Glutamatergic neuron (in vitro differentiated cells): ENCODE measurements at regions not wholly inside any gene's neighbourhood (a gene's known extent, or its start where the extent isn't known, plus 50 kb on each side); places are given as distances from the start of the nearest gene placed in this dataset.

Experiments used
- DNase-seq: peaks from one replicate; pipeline ENCODE4 v3.0.0; 2022
- H3K27ac Mint-ChIP-seq: one replicate; pipeline ENCODE4 v1.8.0; 2020; ENCODE audit warnings: mild to moderate bottlenecking, mixed read lengths, inconsistent platforms; ENCODE audit not compliant: unreplicated experiment
- H3K27me3 Mint-ChIP-seq: one replicate; pipeline ENCODE4 v1.8.0; 2020; ENCODE audit warnings: mild to moderate bottlenecking, moderate library complexity, mixed read lengths, inconsistent platforms; ENCODE audit not compliant: unreplicated experiment
- H3K36me3 Mint-ChIP-seq: one replicate; pipeline ENCODE4 v1.8.0; 2020; ENCODE audit warnings: mild to moderate bottlenecking, mixed read lengths, inconsistent platforms; ENCODE audit not compliant: unreplicated experiment
- H3K4me1 Mint-ChIP-seq: one replicate; pipeline ENCODE4 v1.8.0; 2020; ENCODE audit warnings: mild to moderate bottlenecking, low read depth, mixed read lengths, inconsistent platforms; ENCODE audit not compliant: unreplicated experiment
- H3K4me3 Mint-ChIP-seq: one replicate; pipeline ENCODE4 v1.8.0; 2020; ENCODE audit warnings: mild to moderate bottlenecking, mixed read lengths, inconsistent platforms; ENCODE audit not compliant: unreplicated experiment
- H3K9me3 Mint-ChIP-seq: one replicate; pipeline ENCODE4 v1.8.0; 2020; ENCODE audit warnings: mild to moderate bottlenecking, moderate library complexity, mixed read lengths, inconsistent platforms; ENCODE audit not compliant: unreplicated experiment
- CTCF ChIP-seq: fragments of 200-600 bp; sonication (generic); IDR thresholded peaks from one replicate; pipeline ENCODE4 v1.5.0; 2021; ENCODE audit not compliant: partially characterized antibody, unreplicated experiment

GRCh38 chr7:108627476-108628051 lies 57.9 kb downstream of the DNAJB9 start:
- H3K4me1 Mint-ChIP-seq, result peaks cover 6% of the 10 kb centered on the region
- peaks cover 16% of the 10 kb centered on the region for H3K36me3 Mint-ChIP-seq
- no peak overlapping the region for H3K27ac Mint-ChIP-seq
- TF ChIP-seq CTCF, result no peak
- DNase-seq, result no peak
- H3K27me3 Mint-ChIP-seq, result no peaks in the 10 kb centered on the region
- no peak overlapping the region for H3K4me3 Mint-ChIP-seq
- H3K9me3 Mint-ChIP-seq, result no peaks in the 10 kb centered on the region

GRCh38 chr7:108628678-108629077 lies 59.0 kb downstream of the DNAJB9 start:
- Mint-ChIP-seq H3K9me3 (no peaks in the 10 kb centered on the region), H3K4me3 (no peak overlapping the region), H3K36me3 (peaks cover 16% of the 10 kb centered on the region), H3K4me1 (peaks cover 6% of the 10 kb centered on the region), H3K27me3 (no peaks in the 10 kb centered on the region), H3K27ac (no peak overlapping the region)
- no peak for TF ChIP-seq CTCF
- DNase-seq, result no peak

- peaks cover 16% of the 10 kb centered on the region for H3K36me3 Mint-ChIP-seq
Observed at GRCh38 chr7:108629651-108630400, 60.2 kb downstream of the DNAJB9 start.

GRCh38 chr7:108634036-108634435 lies 64.4 kb downstream of the DNAJB9 start:
- no peak for DNase-seq
- Mint-ChIP-seq H3K36me3 (no peaks in the 10 kb centered on the region), H3K27me3 (no peaks in the 10 kb centered on the region), H3K4me1 (peaks cover 2% of the 10 kb centered on the region), H3K27ac (no peak overlapping the region), H3K9me3 (no peaks in the 10 kb centered on the region), H3K4me3 (no peak overlapping the region)
- TF ChIP-seq CTCF, result no peak

More at GRCh38 chr7:108629651-108630400, 60.2 kb downstream of the DNAJB9 start:
- Mint-ChIP-seq H3K27me3 (no peaks in the 10 kb centered on the region), H3K4me1 (peaks cover 2% of the 10 kb centered on the region), H3K4me3 (no peak overlapping the region), H3K9me3 (no peaks in the 10 kb centered on the region), H3K27ac (no peak overlapping the region)
- no peak for DNase-seq
- no peak for TF ChIP-seq CTCF

GRCh38 chr7:108634535-108634934 lies 64.9 kb downstream of the DNAJB9 start:
- peaks cover 2% of the 10 kb centered on the region for H3K4me1 Mint-ChIP-seq
- no peaks in the 10 kb centered on the region for H3K9me3 Mint-ChIP-seq
- no peak overlapping the region for H3K4me3 Mint-ChIP-seq
- TF ChIP-seq CTCF, result no peak
- H3K27ac Mint-ChIP-seq, result no peak overlapping the region
- no peaks in the 10 kb centered on the region for H3K27me3 Mint-ChIP-seq
- H3K36me3 Mint-ChIP-seq, result no peaks in the 10 kb centered on the region
- DNase-seq, result no peak
